HepG2 (cell line): ENCODE measurements at regions not wholly inside any gene's neighbourhood (a gene's known extent, or its start where the extent isn't known, plus 50 kb on each side); places are given as distances from the start of the nearest gene placed in this dataset.

Source experiments
- ATAC-seq: fragments of 200-7000 bp; cut with Tn5 transposase; 3 replicates; pipeline ENCODE4 v1.9.1; 2020; ENCODE audit warnings: mild to moderate bottlenecking, moderate library complexity
- BruUV-seq: library from RNA; stranded (reverse); fragments of 400-500 nt; replicated peaks from 2 replicates; lab custom pipeline; 2021; lab: Mats Ljungman, UMichigan
- CTCF ChIA-PET: fragments of 300-600 bp; formaldehyde crosslinking; extraction: SDS; loops from one replicate; lab custom pipeline; 2021; ENCODE audit warnings: low total read pairs, inconsistent platforms, low intra/inter-chr PET ratio; lab: Yijun Ruan, JAX
- POLR2A ChIA-PET: fragments of 350-600 bp; sonication (Branson Sonifier 250); formaldehyde crosslinking; loops from one replicate; lab custom pipeline; 2020; ENCODE audit warnings: antibody characterized with exemption, inconsistent platforms; lab: Yijun Ruan, JAX
- DNase-seq: peaks from one replicate; pipeline ENCODE4 v3.0.0-alpha.2; 2015; ENCODE audit warnings: low spot score
- FAIRE-seq: peaks from 3 replicates; lab custom pipeline; 2011; peaks lifted over from hg19 to GRCh38; lab: Jason Lieb, UNC
- H2AFZ ChIP-seq: one replicate; pipeline ENCODE4 v1.6.1; 2011; ENCODE audit warnings: low read length, inconsistent platforms
- H3K27ac ChIP-seq: fragments of 300-600 bp; 3 replicates; pipeline ENCODE4 v1.8.0; 2011; ENCODE audit warnings: mixed run types, mild to moderate bottlenecking, mixed read lengths, low read length, inconsistent platforms; ENCODE audit not compliant: insufficient read depth; ENCODE audit errors: extremely low read length
- H3K27me3 ChIP-seq, 2 experiments: fragments of 200-600 bp in 1 of 2; 2 replicates in 1 of 2; 3 replicates in 1 of 2; pipeline versions ENCODE4 v1.6.0 to v1.8.0; 2011; ENCODE audit warnings: low read length in 2 of 2, mild to moderate bottlenecking in 2 of 2, moderate library complexity in 2 of 2, inconsistent platforms in 1 of 2; ENCODE audit not compliant: insufficient read depth in 2 of 2, control insufficient read depth in 1 of 2
- H3K36me3 ChIP-seq, 2 experiments: fragments of 200-600 bp in 1 of 2; replicated peaks in 1 of 2; 2 replicates in 1 of 2; 3 replicates in 1 of 2; pipeline versions ENCODE4 v1.5.1 to v1.8.0; 2011; ENCODE audit warnings: low read length in 2 of 2, inconsistent platforms in 1 of 2; ENCODE audit not compliant: insufficient read depth in 2 of 2, control insufficient read depth in 1 of 2
- H3K4me1 ChIP-seq: 2 replicates; pipeline ENCODE4 v1.5.1; 2012; ENCODE audit warnings: low read length, inconsistent platforms; ENCODE audit not compliant: insufficient read depth
- H3K4me2 ChIP-seq: 2 replicates; pipeline ENCODE4 v1.6.0; 2011; ENCODE audit warnings: low read depth, low read length, inconsistent platforms
- H3K4me3 ChIP-seq, 3 experiments: fragments of 200-600 bp in 1 of 3; sonication (generic), shearing (Covaris generic) in 1 of 3; replicated peaks in 1 of 3; 2 replicates each; pipeline ENCODE4 v1.5.1; 2011 to 2016; ENCODE audit warnings: low read length in 3 of 3, inconsistent platforms in 2 of 3, low read depth in 2 of 3, mild to moderate bottlenecking in 2 of 3, control low read depth in 1 of 3, mixed read lengths in 1 of 3; ENCODE audit not compliant: insufficient read depth in 1 of 3
- H3K79me2 ChIP-seq: one replicate; pipeline ENCODE4 v1.6.1; 2011; ENCODE audit warnings: low read length, inconsistent platforms; ENCODE audit not compliant: insufficient read depth
- H3K9ac ChIP-seq: 2 replicates; pipeline ENCODE4 v1.6.0; 2011; ENCODE audit warnings: mild to moderate bottlenecking, low read depth, low read length, inconsistent platforms; ENCODE audit not compliant: insufficient read depth
- H3K9me3 ChIP-seq: 2 replicates; pipeline ENCODE4 v1.5.1; 2012; ENCODE audit warnings: mild to moderate bottlenecking, low read length
- H4K20me1 ChIP-seq: 2 replicates; pipeline ENCODE4 v1.6.0; 2011; ENCODE audit warnings: inconsistent platforms, mild to moderate bottlenecking, low read length, moderate library complexity; ENCODE audit not compliant: insufficient read depth
- ATM ChIP-seq: fragments of 450-650 bp; IDR thresholded peaks from 2 replicates; pipeline ENCODE4 v1.7.1; 2017; ENCODE audit warnings: mild to moderate bottlenecking, borderline replicate concordance
- CREM ChIP-seq, 2 experiments: sonication (generic) in 1 of 2; formaldehyde crosslinking in 1 of 2; IDR thresholded peaks; 2 replicates each; pipeline versions ENCODE4 v1.4.0 to v1.6.1; 2016 to 2020; ENCODE audit warnings: antibody characterized with exemption in 1 of 2, mild to moderate bottlenecking in 1 of 2, missing genetic modification reagents in 1 of 2
- ERF ChIP-seq: IDR thresholded peaks from 2 replicates; pipeline ENCODE4 v1.6.1; 2018; ENCODE audit warnings: missing biosample characterization, missing genetic modification reagents
- GATAD2A ChIP-seq: IDR thresholded peaks from 2 replicates; pipeline ENCODE4 v1.6.1; 2016
- HNF4A ChIP-seq: sonication (generic); formaldehyde crosslinking; IDR thresholded peaks from 2 replicates; pipeline ENCODE4 v1.4.0; 2020; ENCODE audit warnings: missing genetic modification reagents
- KDM3A ChIP-seq: IDR thresholded peaks from 2 replicates; pipeline ENCODE4 v1.6.1; 2018; ENCODE audit warnings: low read depth, missing compliant biosample characterization
- KDM4B ChIP-seq: sonication (generic); formaldehyde crosslinking; IDR thresholded peaks from 2 replicates; pipeline ENCODE4 v1.4.0; 2020; ENCODE audit warnings: missing genetic modification reagents
- REPIN1 ChIP-seq: sonication (generic); formaldehyde crosslinking; IDR thresholded peaks from 2 replicates; pipeline ENCODE4 v1.8.0; 2022; ENCODE audit warnings: missing genetic modification reagents, low read depth, mild to moderate bottlenecking, borderline replicate concordance
- SIN3B ChIP-seq: fragments of 150-350 bp; IDR thresholded peaks from 2 replicates; pipeline ENCODE4 v1.6.1; 2014; ENCODE audit warnings: low read length
- SMAD1 ChIP-seq: sonication (generic); formaldehyde crosslinking; IDR thresholded peaks from 2 replicates; pipeline ENCODE4 v1.4.0; 2020; ENCODE audit warnings: missing genetic modification reagents, low read depth, mild to moderate bottlenecking, borderline replicate concordance
- SPEN ChIP-seq: sonication (generic); formaldehyde crosslinking; IDR thresholded peaks from 2 replicates; pipeline ENCODE4 v1.5.1; 2020; ENCODE audit warnings: low read depth, mild to moderate bottlenecking, missing genetic modification reagents
- SSRP1 ChIP-seq: IDR thresholded peaks from 2 replicates; pipeline ENCODE4 v1.6.1; 2016; ENCODE audit warnings: control low read depth
- ZNF207 ChIP-seq: fragments of 450-650 bp; IDR thresholded peaks from 2 replicates; pipeline ENCODE4 v1.6.1; 2016; ENCODE audit warnings: antibody characterized with exemption, borderline replicate concordance
- ZNF530 ChIP-seq: sonication (generic); formaldehyde crosslinking; IDR thresholded peaks from 2 replicates; pipeline ENCODE4 v1.5.0; 2020; ENCODE audit warnings: low read depth, mild to moderate bottlenecking, missing genetic modification reagents
- ZSCAN5A ChIP-seq: sonication (generic); formaldehyde crosslinking; IDR thresholded peaks from 2 replicates; pipeline ENCODE4 v1.8.0; 2022; ENCODE audit warnings: mild to moderate bottlenecking, missing genetic modification reagents, borderline replicate concordance
- WGBS: methylation state at CpG from one replicate; pipeline ENCODE4 v1.1.6; 2017; ENCODE audit warnings: low lambda C conversion rate; 5-methylcytosine and 5-hydroxymethylcytosine counted together
- in situ Hi-C: cut with HindIII; loops from 2 replicates; pipeline ENCODE4 v1.10.0; 2017; ENCODE audit warnings: low pct_unique_long_range_greater_than_20kb; ENCODE audit not compliant: extremely low pct_ligation_motif_present
- intact Hi-C: fragments of 100-400 bp; cut with micrococcal nuclease; formaldehyde crosslinking; loops from one replicate; pipeline ENCODE4 v1.10.0; 2022; ENCODE audit not compliant: unreplicated experiment

- Histone ChIP-seq H3K27ac (no peak overlapping the region), H3K27me3 (no peaks in the 10 kb centered on the region), H3K9ac (no peak overlapping the region), H3K36me3 (no peaks in the 10 kb centered on the region), H2AFZ (no peak overlapping the region), H3K4me2 (no peak overlapping the region), H3K4me3 (no peak overlapping the region), H3K4me1 (no peaks in the 10 kb centered on the region), H3K79me2 (no peaks in the 10 kb centered on the region), H4K20me1 (no peaks in the 10 kb centered on the region), H3K9me3 (no peaks in the 10 kb centered on the region)
- ChIA-PET POLR2A (no interaction called here), CTCF (no interaction called here)
- intact Hi-C loops = no loop called here
- no peak for FAIRE-seq
- 2% methylated on average over 2 of the region's 2 CpGs for WGBS
- TF ChIP-seq HNF4A = no peak
- TF ChIP-seq KDM3A (CRISPR knock-in tag) = no peak
- no peak for TF ChIP-seq SIN3B
- no peak for TF ChIP-seq ZSCAN5A (CRISPR knock-in tag)
- TF ChIP-seq GATAD2A (CRISPR knock-in tag) = no peak
- TF ChIP-seq ZNF530 = no peak
- no peak for TF ChIP-seq REPIN1
- no peak for TF ChIP-seq SSRP1 (CRISPR knock-in tag)
- TF ChIP-seq ERF (CRISPR knock-in tag) = no peak
- TF ChIP-seq ZNF207 = no peak
- TF ChIP-seq SPEN (CRISPR knock-in tag) = no peak
- TF ChIP-seq CREM (IDR thresholded peaks at IDR 0.05) = no peak
- TF ChIP-seq CREM (CRISPR knock-in tag; IDR thresholded peaks at IDR 0.05) = no peak
- no peak for TF ChIP-seq KDM4B (CRISPR knock-in tag)
- TF ChIP-seq ATM = no peak
- no peak for TF ChIP-seq SMAD1 (CRISPR knock-in tag)
- no peak for DNase-seq
- in situ Hi-C loops = no loop called here
- no peak for ATAC-seq
- no TSS peak for BruUV-seq
Observed at GRCh38 chr1:219489636-219490035, 123.3 kb downstream of the ZC3H11B start.
